Neutrophil (primary cell): ENCODE measurements at regions not wholly inside any gene's neighbourhood (a gene's known extent, or its start where the extent isn't known, plus 50 kb on each side); places are given as distances from the start of the nearest gene placed in this dataset.

ENCODE experiments used
- H3K27ac ChIP-seq: fragments of 200-600 bp; sonication (generic); 2 replicates; pipeline ENCODE4 v1.5.1; 2016; ENCODE audit warnings: mild to moderate bottlenecking, moderate library complexity
- H3K27me3 ChIP-seq: fragments of 200-600 bp; sonication (generic); 2 replicates; pipeline ENCODE4 v1.6.0; 2016; ENCODE audit warnings: mild to moderate bottlenecking
- H3K36me3 ChIP-seq: fragments of 200-600 bp; sonication (generic); 2 replicates; pipeline ENCODE4 v1.5.1; 2017
- H3K4me1 ChIP-seq, 2 experiments: fragments of 200-600 bp in 1 of 2; sonication (generic) in 1 of 2; 1 replicate in 1 of 2; 2 replicates in 1 of 2; pipeline versions ENCODE4 v1.5.1 to v1.6.1; 2013 to 2016; ENCODE audit warnings: low read depth in 1 of 2, low read length in 1 of 2, mild to moderate bottlenecking in 1 of 2, moderate library complexity in 1 of 2; ENCODE audit not compliant: control insufficient read depth in 1 of 2, insufficient read depth in 1 of 2
- H3K4me3 ChIP-seq, 2 experiments: fragments of 200-600 bp in 1 of 2; sonication (generic) in 1 of 2; 1 replicate in 1 of 2; 2 replicates in 1 of 2; pipeline ENCODE4 v1.5.1; 2013 to 2016; ENCODE audit warnings: low read depth in 1 of 2, low read length in 1 of 2, mild to moderate bottlenecking in 1 of 2, moderate library complexity in 1 of 2
- H3K9me3 ChIP-seq: fragments of 200-600 bp; sonication (generic); 2 replicates; pipeline ENCODE4 v1.5.1; 2016
- CTCF ChIP-seq: fragments of 200-600 bp; sonication (generic); IDR thresholded peaks from 2 replicates; pipeline ENCODE4 v1.5.1; 2016; ENCODE audit warnings: antibody characterized with exemption

- TF ChIP-seq CTCF, result no peak
- H3K27ac ChIP-seq, result no peak overlapping the region
- peaks cover 4% of the 10 kb centered on the region for H3K27me3 ChIP-seq
- H3K9me3 ChIP-seq, result no peaks in the 10 kb centered on the region
- no peaks in the 10 kb centered on the region for H3K36me3 ChIP-seq
- H3K4me1 ChIP-seq, result no peaks in the 10 kb centered on the region
- no peak overlapping the region for H3K4me3 ChIP-seq
Observed at GRCh38 chr4:85062466-85062865, 96.0 kb upstream of the WDFY3 start.

- Histone ChIP-seq H3K27ac (no peak overlapping the region), H3K4me1 (no peaks in the 10 kb centered on the region), H3K4me3 (no peak overlapping the region), H3K9me3 (no peaks in the 10 kb centered on the region), H3K27me3 (peaks cover 4% of the 10 kb centered on the region), H3K36me3 (no peaks in the 10 kb centered on the region)
- TF ChIP-seq CTCF, result no peak
Observed at GRCh38 chr4:85067342-85067741, 100.9 kb upstream of the WDFY3 start.

- no peak overlapping the region for H3K4me3 ChIP-seq
- H3K27me3 ChIP-seq, result peaks cover 6% of the 10 kb centered on the region
- H3K27ac ChIP-seq, result no peak overlapping the region
- H3K4me1 ChIP-seq, result no peaks in the 10 kb centered on the region
- H3K9me3 ChIP-seq, result no peaks in the 10 kb centered on the region
- no peaks in the 10 kb centered on the region for H3K36me3 ChIP-seq
- no peak for TF ChIP-seq CTCF
Observed at GRCh38 chr4:85078016-85078415, 111.5 kb upstream of the WDFY3 start.

GRCh38 chr4:85081196-85081595, 114.7 kb upstream of the WDFY3 start:
- H3K27me3 ChIP-seq, result peaks cover 6% of the 10 kb centered on the region
- no peaks in the 10 kb centered on the region for H3K36me3 ChIP-seq
- H3K9me3 ChIP-seq, result no peaks in the 10 kb centered on the region
- H3K4me1 ChIP-seq, result no peaks in the 10 kb centered on the region
- no peak for TF ChIP-seq CTCF
- H3K4me3 ChIP-seq, result no peak overlapping the region
- H3K27ac ChIP-seq, result no peak overlapping the region

- no peaks in the 10 kb centered on the region for H3K9me3 ChIP-seq
- no peaks in the 10 kb centered on the region for H3K36me3 ChIP-seq
- no peaks in the 10 kb centered on the region for H3K27me3 ChIP-seq
- TF ChIP-seq CTCF, result peak; percentile 44
- no peak overlapping the region for H3K4me3 ChIP-seq
- no peak overlapping the region for H3K27ac ChIP-seq
- H3K4me1 ChIP-seq, result no peaks in the 10 kb centered on the region
Observed at GRCh38 chr4:85084371-85085094, 118.0 kb upstream of the WDFY3 start.
